Fibroblast of skin of scalp (primary cell): ENCODE measurements at regions not wholly inside any gene's neighbourhood (a gene's known extent, or its start where the extent isn't known, plus 50 kb on each side); places are given as distances from the start of the nearest gene placed in this dataset.
"Not testable (repeated sequence)": the region's sequence is repeated elsewhere in the genome, so short reads cannot be mapped to it uniquely, and the experiment has no call there.

Source experiments
- DNase-seq: peaks from one replicate; pipeline ENCODE4 v3.0.0-alpha.2; 2013

DNA sequence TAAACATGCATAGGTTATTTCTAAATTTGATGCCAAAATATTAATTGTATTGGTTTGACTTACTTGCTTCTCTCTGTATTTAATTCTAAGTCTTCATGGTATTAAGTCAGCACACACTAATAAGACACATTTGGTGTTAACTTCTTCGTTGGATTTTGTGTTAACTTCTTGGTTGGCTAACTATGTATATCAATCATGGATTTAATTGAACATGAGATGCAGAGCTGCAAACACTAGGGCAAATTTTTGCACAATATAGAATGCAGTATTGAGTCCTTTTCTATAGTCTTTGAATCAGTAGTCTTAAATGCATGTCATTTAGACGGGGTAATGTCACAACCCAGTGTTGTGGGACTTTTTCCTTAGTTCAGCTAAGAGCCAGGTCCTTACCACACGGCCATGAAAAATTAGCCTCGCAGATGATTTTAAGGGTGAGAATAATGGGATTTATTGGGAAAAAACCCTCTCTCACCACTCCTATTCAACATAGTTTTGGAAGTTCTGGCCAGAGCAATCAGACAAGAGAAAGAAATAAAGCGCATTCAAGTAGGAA lies 142.9 kb upstream of the TRIM24 start:
- DNase-seq: no peak

DNA sequence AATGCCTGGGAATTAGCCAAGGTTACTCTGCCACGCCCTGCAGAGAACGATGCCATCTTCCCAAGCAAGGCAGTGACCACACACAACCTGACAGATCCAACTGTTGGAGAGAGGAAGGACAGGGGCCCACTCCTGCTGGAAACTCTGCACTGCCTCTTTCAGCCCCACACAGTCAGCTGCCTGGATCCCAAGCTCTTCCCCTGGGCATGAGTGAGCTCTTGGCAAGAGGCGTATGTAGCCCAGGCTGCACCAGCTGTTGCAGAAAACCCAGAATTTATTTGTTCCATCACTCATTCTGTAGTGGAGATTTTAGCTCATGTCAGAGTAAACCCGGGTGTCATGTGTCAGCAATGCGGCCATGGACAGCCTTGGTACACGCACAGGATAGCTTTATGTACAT lies 135.1 kb upstream of the TRIM24 start:
- no peak for DNase-seq

DNA sequence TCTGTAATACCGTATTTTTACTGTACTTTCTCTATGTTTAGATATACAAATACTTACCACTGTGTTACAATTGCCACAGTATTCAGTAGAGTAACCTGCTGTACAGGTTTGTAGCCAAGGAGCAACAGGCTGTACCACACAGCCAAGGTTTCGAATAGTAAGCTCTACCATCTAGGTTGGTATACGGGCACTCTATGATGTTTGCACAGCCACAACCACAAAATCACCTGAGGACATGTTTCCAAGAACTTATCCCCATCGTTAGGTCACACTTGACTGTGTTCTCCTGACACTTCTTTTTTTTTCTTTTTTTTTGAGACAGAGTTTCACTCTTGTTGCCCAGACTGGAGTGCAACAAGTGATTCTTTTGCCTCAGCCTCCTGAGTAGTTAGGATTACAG lies 134.6 kb upstream of the TRIM24 start:
- no peak for DNase-seq

DNA sequence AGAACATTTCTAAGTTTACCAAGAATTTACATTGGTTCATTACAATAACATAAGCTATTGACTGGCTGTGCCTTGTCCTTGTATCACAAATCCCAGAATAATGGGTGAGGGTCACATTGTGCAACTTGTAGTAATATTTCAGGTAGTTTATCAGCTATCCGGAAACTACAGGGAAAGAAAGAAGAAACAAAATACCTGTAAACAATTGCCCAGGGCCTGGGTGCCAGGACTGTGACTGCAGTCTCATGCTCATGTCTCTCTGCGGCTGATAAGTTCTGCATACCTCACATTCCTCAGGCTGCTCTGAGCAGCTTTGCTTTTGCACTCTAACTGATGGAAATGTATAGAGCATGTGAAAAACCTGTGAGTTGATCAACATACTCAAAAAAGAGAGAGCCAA lies 131.8 kb upstream of the TRIM24 start:
- DNase-seq: no peak

DNA sequence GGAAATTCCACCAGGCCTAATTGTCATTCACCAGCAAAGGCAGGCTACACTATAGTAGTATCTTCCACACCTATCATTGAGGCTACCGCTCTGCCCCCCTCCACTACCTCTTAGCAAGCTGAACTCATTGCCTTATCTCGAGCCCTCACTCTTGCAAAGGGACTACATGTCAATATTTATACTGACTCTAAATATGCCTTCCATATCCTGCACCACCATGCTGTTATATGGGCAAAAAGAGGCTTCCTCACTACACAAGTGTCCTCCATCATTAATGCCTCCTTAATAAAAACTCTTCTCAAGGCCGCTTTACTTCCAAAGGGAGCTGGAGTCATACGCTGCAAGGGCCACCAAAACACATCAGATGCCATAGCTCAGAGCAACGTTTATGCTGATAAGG lies 127.2 kb upstream of the TRIM24 start:
- not testable (repeated sequence) for DNase-seq

DNA sequence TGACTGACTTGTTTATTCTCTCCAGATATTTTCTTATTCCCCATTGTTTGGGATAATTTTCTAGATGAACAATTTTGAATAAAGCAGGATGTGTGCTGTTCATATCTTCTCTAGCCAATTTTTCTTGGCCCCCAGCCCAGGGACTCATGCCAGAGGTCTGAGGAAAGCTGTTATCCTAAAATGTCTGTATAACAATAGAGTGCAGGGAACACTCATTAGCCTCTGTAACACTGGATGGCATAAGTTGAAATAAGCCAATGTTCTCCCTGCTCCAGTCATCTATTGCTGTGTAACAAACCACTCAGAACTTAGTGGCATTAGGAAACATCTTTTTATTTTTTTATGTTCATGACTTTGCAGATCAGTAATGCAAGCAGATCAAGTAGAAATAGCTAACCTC lies 121.7 kb upstream of the TRIM24 start:
- peak; percentile 2 for DNase-seq

DNA sequence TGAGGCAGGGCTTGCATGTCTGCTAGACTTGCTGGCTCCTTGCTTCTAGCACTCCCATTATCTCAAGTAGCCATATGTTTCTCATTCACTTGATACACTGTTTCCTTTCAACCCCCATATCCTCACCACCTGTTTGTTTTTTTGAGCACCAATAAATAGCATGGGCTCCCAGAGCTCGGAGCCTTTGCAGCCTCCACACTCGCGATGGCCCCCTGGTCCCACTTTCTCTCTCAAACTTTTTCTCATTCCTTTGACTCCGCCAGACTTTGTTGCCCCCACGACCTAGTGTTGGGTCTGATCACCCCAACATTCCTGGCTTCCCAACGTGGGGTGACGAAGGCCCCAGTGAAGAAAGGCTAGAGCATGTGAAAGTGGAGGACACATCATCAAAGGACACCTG lies 120.8 kb upstream of the TRIM24 start:
- not testable (repeated sequence) for DNase-seq

DNA sequence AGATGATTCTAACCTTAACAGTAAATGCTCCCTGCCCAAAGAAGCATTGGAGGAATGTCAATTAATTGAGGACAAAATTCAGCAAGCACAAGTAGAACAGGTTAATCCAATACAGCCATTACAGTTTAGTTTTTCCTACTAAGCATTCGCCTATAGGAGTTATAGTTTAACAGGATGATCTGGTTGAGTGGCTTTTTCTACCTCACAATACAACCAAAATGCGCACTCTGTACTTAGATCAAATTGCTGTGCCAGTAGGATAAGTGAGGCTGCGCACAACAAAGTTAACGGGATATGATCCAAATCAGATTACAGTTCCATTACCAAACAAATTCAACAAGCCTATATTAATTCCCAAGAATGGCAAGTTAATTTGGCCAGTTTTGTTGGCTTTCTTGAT lies 117.1 kb upstream of the TRIM24 start:
- no peak for DNase-seq

DNA sequence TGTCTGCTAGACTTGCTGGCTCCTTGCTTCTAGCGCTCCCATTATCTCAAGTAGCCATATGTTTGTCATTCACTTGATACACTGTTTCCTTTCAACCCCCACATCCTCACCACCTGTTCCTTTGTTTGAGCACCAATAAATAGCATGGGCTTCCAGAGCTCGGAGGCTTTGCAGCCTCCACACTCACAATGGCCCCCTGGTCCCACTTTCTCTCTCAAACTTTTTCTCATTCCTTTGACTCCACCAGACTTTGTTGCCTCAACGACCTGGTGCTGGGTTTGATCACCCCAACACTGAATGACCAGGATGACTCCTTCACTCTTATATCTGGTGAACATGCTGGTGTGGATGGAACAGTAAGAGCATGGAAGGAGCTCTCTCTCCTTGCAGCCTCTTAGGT lies 114.5 kb upstream of the TRIM24 start:
- DNase-seq: no peak

DNA sequence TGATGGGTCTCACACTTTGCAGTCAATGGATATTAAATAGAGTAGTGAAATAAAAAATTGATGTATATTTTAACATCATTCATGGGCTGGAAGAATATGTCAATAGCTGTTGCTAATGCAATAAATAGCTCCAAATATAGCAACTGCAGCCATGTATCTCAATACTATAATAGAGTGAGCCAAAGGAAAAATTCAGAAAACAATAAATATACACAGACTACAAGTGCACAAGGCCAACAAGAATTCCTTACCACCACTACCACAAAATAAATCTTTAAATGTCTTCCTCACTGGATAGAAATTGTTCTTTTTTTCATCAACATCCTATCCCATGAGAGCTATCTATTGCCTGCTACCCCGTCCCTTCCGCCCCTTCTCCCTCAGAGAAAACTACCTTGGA lies 113.1 kb upstream of the TRIM24 start:
- DNase-seq: no peak

DNA sequence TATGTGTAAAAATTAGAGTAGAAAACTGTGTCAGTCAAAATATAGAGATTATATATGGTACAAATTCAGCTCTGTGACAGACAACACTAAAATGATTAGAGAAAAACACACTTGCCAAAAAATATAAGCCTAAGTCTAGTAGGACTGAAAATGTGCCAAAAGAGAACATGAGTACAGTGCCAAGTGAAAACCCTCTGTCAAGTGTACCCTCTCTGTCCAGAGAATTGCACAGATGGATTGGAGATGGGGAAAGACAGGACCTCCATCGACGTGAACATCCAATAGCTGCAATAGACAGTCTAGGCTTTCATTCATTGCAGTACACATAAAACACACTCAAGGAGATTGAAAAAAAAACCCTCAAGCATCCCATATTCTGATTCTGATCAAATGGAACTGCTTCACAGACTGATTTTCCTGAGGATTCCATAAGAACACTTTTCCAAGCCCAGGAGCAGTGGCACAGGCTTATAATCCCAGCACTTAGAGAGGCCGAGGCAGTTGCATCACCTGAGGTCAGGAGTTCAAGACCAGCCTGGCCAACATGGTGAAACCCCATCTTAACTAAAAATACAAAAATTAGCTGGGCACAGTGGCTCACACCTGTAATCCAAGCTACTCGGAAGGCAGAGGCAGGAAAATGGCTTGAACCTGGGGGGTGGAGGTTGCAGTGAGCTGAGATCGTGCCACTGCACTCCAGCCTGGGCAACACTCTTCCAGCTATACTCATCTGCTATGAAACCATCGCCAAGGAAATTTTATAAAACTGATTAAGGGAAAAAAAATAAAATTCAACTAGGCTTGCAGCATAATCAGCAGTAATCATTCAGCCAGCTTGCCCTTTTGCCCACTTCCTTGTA lies 110.0 kb upstream of the TRIM24 start:
- DNase-seq: no peak

DNA sequence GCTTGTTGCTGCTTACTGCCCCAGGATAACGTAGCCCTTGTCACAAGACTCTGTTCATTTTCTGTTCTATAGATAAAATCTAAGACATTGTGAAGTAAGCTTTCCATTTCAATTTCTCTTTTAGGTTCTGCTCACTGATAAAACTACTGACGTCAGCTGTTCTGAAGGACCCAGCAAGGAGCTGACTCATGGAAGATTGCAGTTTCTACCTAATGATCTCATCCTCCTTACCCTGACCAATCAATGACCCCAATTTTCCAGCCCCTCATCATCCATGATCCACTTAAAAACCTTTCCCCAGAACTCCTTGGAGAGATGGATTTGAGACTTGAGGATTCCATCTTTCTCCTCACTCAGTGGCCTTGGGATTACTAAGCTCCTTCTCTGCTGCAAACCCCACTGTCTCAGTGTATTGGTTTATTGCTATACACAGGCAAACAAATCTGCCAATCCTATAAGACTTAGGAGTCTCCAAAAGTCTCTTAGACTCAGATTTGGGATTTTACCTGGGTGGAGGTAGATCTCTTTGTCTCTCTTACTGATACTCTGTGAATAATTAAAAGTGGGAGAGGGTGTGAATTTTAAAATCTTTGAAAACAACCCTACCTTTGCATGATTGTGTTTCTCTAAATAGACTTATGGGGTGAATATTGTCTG lies 109.2 kb upstream of the TRIM24 start:
- DNase-seq: no peak

DNA sequence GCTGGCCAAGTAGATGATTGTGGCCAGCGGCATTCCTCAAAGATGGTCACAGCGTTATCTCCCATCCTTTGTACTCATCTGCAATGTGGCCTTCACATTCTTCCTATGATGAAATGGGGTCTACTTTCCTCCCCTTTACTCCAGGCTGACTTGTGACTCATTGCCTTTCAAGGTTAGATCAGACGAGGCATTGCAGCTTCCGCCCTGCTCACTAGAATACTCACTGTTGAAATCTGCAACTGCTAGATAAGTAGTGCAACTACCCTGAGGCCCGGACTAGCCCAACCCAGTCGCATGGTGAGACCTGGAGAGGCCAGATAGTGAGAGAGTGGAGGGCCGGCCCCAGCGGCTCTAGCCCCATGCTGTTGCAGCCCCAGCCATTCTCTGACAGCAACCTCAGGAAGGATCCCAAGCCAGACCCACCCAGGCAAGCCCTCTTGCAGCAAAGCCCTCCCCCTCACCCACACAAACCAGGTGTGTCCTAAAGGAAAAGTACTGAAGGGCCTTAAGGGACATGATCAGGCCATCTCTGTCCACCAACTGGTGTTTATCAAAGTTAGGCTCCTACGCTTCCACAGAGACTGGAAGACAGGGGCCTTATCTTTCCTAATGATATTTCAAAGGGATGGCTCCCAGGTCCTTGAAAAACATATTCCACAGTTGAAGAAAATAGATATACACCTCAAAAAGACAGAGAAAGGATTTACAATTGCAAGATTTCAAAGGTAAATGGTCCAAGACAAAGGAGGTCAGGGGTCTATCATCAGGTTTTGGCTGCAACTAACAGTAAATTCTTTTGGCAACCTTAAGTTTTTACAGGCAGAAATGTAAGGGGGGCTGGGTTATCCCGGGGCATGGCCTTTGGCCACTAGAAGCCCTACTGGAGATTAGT lies 107.2 kb upstream of the TRIM24 start:
- no peak for DNase-seq

DNA sequence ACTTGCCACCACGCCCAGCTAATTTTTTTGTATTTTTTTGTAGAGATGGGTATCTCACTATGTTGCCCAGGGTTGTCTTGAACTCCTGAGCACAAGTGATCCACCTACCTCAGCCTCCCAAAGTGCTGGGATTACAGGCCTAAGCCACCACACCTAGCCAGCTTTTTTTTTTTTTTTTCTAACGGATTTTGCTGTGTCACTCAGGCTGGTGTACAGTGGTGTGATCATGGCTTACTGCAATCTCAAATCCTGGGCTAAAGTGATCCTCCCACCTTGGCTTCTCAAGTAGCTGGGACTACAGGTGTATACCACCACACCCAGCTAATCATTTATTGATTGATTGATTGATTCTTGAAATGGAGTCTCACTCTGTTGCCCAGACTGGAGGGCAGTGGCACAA lies 106.0 kb upstream of the TRIM24 start:
- DNase-seq: no peak

DNA sequence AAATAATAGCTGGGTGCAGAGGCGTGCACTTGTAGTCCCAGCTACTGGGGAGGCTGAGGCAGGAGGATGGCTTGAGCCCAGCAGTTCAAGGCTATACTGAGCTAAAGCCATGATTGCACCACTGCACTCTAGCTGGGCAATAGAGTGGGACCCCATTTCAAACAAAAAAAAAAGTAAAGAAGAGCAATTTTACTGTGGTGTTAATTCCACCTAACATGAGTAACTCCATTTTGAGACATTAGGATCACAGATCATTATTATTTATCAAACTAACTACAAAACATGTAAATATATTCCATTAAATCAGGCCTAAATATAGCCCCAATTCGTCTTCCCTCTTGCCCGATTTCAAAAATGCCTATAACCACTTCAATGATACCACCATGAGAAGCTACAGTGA lies 104.8 kb upstream of the TRIM24 start:
- no peak for DNase-seq

DNA sequence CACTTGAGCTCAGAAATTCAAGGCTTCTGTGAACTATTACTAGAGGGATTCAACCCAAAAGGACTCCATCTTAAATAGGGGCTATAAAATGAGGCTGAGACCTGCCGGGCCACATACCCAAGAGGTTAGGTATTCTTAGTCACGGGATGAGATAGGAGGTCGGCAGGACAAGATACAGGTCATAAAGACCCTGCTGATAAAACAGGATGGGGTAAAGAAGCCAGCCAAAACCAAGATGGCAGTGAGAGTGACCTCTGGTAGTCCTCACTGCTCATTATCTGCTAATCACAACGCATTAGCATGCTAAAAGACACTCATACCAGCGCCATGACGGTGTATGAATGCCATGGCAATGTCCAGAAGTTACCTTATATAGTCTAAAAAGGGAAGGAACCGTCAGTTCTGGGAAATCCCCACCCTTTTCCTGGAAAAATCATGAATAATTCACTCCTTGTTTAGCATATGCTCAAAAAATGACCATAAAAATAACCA lies 101.2 kb upstream of the TRIM24 start:
- no peak for DNase-seq

DNA sequence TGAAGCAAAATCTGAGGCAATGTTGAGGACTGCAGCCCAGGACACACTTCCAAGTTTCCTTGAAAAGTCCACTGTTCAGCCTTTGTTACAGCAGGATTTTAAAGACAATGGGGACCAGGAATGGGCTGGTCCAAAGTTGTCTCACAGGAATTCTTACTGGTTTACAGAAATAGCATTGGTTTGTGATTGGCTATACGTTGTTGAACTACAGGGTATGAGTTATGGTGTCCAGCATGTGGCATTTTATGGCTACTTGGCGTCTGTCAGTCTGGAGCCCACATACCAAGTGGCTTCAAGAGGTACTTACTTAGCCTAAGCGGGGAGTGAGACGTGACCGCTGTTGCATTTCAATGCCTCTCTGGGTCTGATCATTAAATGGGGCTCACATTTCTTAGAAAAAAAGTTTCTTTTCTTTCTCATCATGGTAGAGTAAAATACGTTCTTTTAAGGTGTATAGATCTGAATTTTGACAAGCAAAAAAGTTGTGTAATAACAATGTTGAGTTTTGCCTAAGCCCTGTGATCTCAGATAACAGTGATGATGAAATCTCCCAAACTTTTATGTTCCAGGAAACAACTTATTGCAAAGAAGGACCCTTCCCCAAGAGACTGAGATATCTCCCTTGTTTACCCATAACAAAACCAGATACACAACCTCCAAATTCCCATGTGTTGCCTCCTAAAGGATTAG lies 100.0 kb upstream of the TRIM24 start:
- no peak for DNase-seq

DNA sequence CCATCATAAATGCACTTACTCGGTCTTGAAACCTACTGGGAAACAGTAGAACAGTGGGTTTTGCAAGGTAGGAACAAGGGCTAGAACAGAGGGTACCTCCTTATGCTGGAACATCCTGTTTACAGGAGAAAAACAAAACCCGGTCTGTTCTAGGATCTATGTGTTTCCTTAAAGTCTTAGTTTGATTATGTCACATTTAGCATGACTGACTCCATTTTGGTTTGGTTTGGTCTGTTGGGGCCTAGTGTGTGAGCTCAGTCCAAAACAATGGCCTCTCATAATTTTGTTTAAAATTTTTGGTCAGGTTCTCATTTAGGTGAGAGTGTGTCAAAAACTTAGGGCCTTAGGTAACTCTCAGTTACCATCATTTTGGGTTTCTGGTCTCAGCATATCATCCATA lies 96.3 kb upstream of the TRIM24 start:
- DNase-seq: no peak

DNA sequence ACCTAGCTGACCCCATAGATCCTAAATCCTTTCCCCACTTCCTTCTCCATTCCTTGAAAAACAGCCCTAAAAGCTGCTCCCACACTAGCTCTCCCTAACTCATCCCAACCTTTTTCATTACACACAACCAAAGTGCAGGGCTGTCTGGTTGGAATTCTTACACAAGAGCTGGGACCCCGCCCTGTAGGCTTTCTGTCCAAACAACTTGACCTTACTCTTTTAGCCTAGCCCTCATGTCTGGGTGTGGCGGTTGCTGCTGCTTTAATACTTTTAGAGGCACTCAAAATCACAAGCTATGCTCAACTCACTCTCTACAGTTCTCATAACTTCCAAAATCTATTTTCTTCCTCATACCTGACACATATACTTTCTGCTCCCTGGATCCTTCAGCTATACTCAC lies 93.9 kb upstream of the TRIM24 start:
- DNase-seq: not testable (repeated sequence)

DNA sequence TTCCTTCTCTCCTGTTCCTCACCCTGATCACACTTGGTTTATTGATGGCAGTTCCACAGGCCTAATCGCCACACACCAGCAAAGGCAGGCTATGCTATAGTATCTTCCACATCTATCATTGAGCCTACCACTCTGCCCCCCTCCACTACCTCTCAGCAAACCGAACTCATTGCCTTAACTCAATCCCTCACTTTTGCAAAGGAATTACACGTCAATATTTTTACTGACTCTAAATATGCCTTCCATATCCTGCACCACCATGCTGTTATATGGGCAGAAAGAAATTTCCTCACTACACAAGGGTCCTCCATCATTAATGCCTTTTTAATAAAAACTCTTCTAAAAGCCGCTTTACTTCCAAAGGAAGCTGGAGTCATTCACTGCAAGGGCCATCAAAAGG lies 93.4 kb upstream of the TRIM24 start:
- DNase-seq: not testable (repeated sequence)

DNA sequence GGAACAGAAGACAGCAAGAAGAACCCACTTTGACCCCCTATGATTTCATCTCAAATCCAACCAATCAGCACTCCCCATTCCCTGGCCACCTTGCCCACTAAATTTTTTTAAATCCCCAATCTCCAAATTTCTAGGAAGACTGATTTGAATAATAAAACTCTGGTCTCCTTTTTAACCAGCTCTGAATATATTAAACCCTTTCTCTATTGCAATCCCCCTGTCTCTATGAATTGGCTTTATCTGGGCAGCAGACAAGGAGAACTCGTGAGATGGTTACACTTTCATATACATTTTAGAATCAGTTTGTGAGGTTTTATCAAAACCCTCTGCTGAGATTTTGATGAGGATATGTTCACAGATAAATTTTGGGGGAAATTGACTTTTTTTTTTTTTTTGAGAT lies 90.3 kb upstream of the TRIM24 start:
- no peak for DNase-seq

DNA sequence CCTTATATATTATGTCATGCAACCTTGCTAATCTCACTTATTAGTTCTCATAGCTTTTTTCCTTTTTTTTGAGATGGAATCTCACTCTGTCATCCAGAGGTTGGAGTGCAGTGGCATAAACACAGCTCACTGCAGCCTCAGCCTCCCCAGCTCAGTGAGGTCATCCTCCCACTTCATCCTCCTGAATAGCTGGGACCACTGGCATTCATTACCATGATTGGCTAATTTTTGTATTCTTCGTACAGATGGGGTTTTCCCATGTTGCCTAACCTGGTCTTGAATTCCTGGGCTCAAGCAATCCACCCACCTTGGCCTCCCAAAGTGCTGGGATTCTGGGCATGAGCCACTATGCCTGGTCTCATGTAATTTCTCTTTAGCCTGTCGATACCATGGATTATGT lies 89.1 kb upstream of the TRIM24 start:
- no peak for DNase-seq
